ENCODE measurements at regions not wholly inside any gene's neighbourhood (a gene's known extent, or its start where the extent isn't known, plus 50 kb on each side); places are given as distances from the start of the nearest gene placed in this dataset.

- no peak overlapping the region for H3K9ac ChIP-seq (ENCODE audit: extremely low read depth, low read length, poor library complexity, severe bottlenecking)
- no peak for DNase-seq
- TF ChIP-seq CTCF (conservative IDR thresholded peaks at IDR 0.05), result no peak
- H3K9me3 ChIP-seq (ENCODE audit: control insufficient read depth, low read length), result no peaks in the 10 kb centered on the region
- H3K4me1 Mint-ChIP-seq, result no peaks in the 10 kb centered on the region
- no peak overlapping the region for H3K27ac Mint-ChIP-seq
- H3K36me3 ChIP-seq (ENCODE audit: control insufficient read depth, insufficient read depth, low read length), result no peaks in the 10 kb centered on the region
- WGBS, 2 experiments (ENCODE audit: insufficient coverage in 1 of 2, insufficient read length in 1 of 2), result 75 to 100% methylated on average over 1 to 3 of the region's 3 CpGs
- H3K4me3 Mint-ChIP-seq, result no peak overlapping the region
- no peak overlapping the region for H3K27ac ChIP-seq (ENCODE audit: low read depth, low read length)
- H3K4me3 ChIP-seq (ENCODE audit: low read length), result no peak overlapping the region
- no peaks in the 10 kb centered on the region for H3K36me3 Mint-ChIP-seq (ENCODE audit: low read depth)
- H3K9me3 Mint-ChIP-seq, result no peaks in the 10 kb centered on the region
- no peaks in the 10 kb centered on the region for H3K4me1 ChIP-seq (ENCODE audit: control insufficient read depth, insufficient read depth, low read length)
- no peaks in the 10 kb centered on the region for H3K27me3 ChIP-seq (ENCODE audit: control insufficient read depth, insufficient read depth, low read length, poor library complexity, severe bottlenecking)
- H3K27me3 Mint-ChIP-seq (ENCODE audit: insufficient read depth), result no peaks in the 10 kb centered on the region
Measured at GRCh38 chr3:67870477-67870876, 216.1 kb upstream of the SUCLG2 start.

- Mint-ChIP-seq H3K36me3 (ENCODE audit: low read depth) (no peaks in the 10 kb centered on the region), H3K4me1 (no peaks in the 10 kb centered on the region), H3K4me3 (no peak overlapping the region), H3K9me3 (no peaks in the 10 kb centered on the region), H3K27ac (no peak overlapping the region), H3K27me3 (ENCODE audit: insufficient read depth) (no peaks in the 10 kb centered on the region)
- Histone ChIP-seq H3K36me3 (ENCODE audit: control insufficient read depth, insufficient read depth, low read length) (no peaks in the 10 kb centered on the region), H3K27me3 (ENCODE audit: control insufficient read depth, insufficient read depth, low read length, poor library complexity, severe bottlenecking) (no peaks in the 10 kb centered on the region), H3K9me3 (ENCODE audit: control insufficient read depth, low read length) (no peaks in the 10 kb centered on the region), H3K27ac (ENCODE audit: low read depth, low read length) (no peak overlapping the region), H3K9ac (ENCODE audit: extremely low read depth, low read length, poor library complexity, severe bottlenecking) (no peak overlapping the region), H3K4me3 (ENCODE audit: low read length) (no peak overlapping the region), H3K4me1 (ENCODE audit: control insufficient read depth, insufficient read depth, low read length) (no peaks in the 10 kb centered on the region)
- TF ChIP-seq CTCF (conservative IDR thresholded peaks at IDR 0.05), result no peak
- DNase-seq, result no peak
- 94 to 100% methylated on average over 4 to 6 of the region's 6 CpGs for WGBS, 2 experiments (ENCODE audit: insufficient coverage in 1 of 2, insufficient read length in 1 of 2)
Measured at GRCh38 chr3:67866571-67866970, 212.2 kb upstream of the SUCLG2 start.

GRCh38 chr3:67864587-67865183, 210.3 kb upstream of the SUCLG2 start:
- H3K27me3 Mint-ChIP-seq (ENCODE audit: insufficient read depth), result no peaks in the 10 kb centered on the region
- H3K36me3 Mint-ChIP-seq (ENCODE audit: low read depth), result no peaks in the 10 kb centered on the region
- 93% methylated on average over 2 of the region's 2 CpGs; no CpG with 5 or more reads in 1 of the 2 experiments for WGBS, 2 experiments (ENCODE audit: insufficient coverage in 1 of 2, insufficient read length in 1 of 2)

More at GRCh38 chr3:67864587-67865183, 210.3 kb upstream of the SUCLG2 start:
- Mint-ChIP-seq H3K27ac (no peak overlapping the region), H3K4me3 (no peak overlapping the region), H3K9me3 (no peaks in the 10 kb centered on the region), H3K4me1 (no peaks in the 10 kb centered on the region)
- Histone ChIP-seq H3K36me3 (ENCODE audit: control insufficient read depth, insufficient read depth, low read length) (no peaks in the 10 kb centered on the region), H3K4me1 (ENCODE audit: control insufficient read depth, insufficient read depth, low read length) (no peaks in the 10 kb centered on the region), H3K9ac (ENCODE audit: extremely low read depth, low read length, poor library complexity, severe bottlenecking) (no peak overlapping the region), H3K27me3 (ENCODE audit: control insufficient read depth, insufficient read depth, low read length, poor library complexity, severe bottlenecking) (no peaks in the 10 kb centered on the region), H3K4me3 (ENCODE audit: low read length) (no peak overlapping the region), H3K27ac (ENCODE audit: low read depth, low read length) (no peak overlapping the region), H3K9me3 (ENCODE audit: control insufficient read depth, low read length) (no peaks in the 10 kb centered on the region)
- TF ChIP-seq CTCF (conservative IDR thresholded peaks at IDR 0.05), result no peak
- DNase-seq, result no peak

Data from endodermal cell (in vitro differentiated cells).